ENCODE measurements at regions not wholly inside any gene's neighbourhood (a gene's known extent, or its start where the extent isn't known, plus 50 kb on each side); places are given as distances from the start of the nearest gene placed in this dataset.

GRCh38 chr5:25646421-25647341 is 1001.9 kb upstream of the CDH10 start:
- in situ Hi-C loops (cut with MboI; ENCODE audit: low pct_unique_long_range_greater_than_20kb, low sequenced_read_pairs, unreplicated experiment), result no loop called here
- TF ChIP-seq, protein P1, sequence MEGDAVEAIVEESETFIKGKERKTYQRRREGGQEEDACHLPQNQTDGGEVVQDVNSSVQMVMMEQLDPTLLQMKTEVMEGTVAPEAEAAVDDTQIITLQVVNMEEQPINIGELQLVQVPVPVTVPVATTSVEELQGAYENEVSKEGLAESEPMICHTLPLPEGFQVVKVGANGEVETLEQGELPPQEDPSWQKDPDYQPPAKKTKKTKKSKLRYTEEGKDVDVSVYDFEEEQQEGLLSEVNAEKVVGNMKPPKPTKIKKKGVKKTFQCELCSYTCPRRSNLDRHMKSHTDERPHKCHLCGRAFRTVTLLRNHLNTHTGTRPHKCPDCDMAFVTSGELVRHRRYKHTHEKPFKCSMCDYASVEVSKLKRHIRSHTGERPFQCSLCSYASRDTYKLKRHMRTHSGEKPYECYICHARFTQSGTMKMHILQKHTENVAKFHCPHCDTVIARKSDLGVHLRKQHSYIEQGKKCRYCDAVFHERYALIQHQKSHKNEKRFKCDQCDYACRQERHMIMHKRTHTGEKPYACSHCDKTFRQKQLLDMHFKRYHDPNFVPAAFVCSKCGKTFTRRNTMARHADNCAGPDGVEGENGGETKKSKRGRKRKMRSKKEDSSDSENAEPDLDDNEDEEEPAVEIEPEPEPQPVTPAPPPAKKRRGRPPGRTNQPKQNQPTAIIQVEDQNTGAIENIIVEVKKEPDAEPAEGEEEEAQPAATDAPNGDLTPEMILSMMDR (IDR thresholded peaks at IDR 0.05; ENCODE audit: extremely low read depth, insufficient read depth, missing control alignments), result no peak
- no peak for DNase-seq (ENCODE audit: low spot score)

DNA sequence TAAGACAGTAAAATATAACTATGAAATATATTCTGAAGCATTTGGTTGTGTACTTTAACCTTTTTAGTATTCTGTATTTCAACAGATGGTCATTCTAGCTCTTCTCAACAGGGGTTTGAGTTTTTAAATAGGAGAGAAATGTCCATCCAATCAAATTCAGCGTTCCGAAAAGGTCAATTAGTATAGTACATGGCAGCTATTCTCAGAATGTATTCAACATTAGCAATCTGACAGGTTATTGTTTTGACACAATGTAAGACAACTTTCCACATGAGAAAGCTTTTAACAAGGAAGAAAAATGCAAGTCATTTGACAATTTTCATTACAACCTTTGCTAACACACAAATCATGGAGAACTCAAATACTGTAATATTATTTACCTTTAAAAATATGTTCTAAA is 996.3 kb upstream of the CDH10 start:
- in situ Hi-C loops (cut with MboI; ENCODE audit: low pct_unique_long_range_greater_than_20kb, low sequenced_read_pairs, unreplicated experiment), result no loop called here
- DNase-seq (ENCODE audit: low spot score), result no peak
- TF ChIP-seq, protein P1 (IDR thresholded peaks at IDR 0.05; ENCODE audit: extremely low read depth, insufficient read depth, missing control alignments), result no peak

DNA sequence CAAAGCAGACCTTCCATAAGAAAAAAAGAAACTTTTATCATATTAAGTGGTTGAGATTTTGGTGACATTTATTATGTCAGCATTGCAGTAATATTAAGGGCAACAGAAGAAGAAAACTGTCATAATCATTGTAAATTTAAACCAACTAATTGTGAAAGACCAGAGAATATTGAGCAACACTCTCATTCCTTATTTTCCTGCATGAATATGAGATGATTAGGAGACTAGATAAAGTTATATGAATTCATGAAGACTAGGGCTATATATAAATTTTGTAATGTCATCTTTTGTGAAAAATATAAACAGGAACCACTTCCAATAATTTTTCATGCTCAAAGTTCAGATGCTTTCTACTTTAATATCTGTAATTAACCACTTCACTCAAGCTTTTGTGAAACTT is 974.5 kb upstream of the CDH10 start:
- TF ChIP-seq, protein P1 (IDR thresholded peaks at IDR 0.05; ENCODE audit: extremely low read depth, insufficient read depth, missing control alignments), result no peak
- no peak for DNase-seq (ENCODE audit: low spot score)
- in situ Hi-C loops (cut with MboI; ENCODE audit: low pct_unique_long_range_greater_than_20kb, low sequenced_read_pairs, unreplicated experiment), result no loop called here

- TF ChIP-seq, protein P1 (IDR thresholded peaks at IDR 0.05; ENCODE audit: extremely low read depth, insufficient read depth, missing control alignments), result no peak
- no peak for DNase-seq (ENCODE audit: low spot score)
- in situ Hi-C loops (cut with MboI; ENCODE audit: low pct_unique_long_range_greater_than_20kb, low sequenced_read_pairs, unreplicated experiment), result no loop called here
Observed at GRCh38 chr5:25618821-25619220, 974.0 kb upstream of the CDH10 start.

DNA sequence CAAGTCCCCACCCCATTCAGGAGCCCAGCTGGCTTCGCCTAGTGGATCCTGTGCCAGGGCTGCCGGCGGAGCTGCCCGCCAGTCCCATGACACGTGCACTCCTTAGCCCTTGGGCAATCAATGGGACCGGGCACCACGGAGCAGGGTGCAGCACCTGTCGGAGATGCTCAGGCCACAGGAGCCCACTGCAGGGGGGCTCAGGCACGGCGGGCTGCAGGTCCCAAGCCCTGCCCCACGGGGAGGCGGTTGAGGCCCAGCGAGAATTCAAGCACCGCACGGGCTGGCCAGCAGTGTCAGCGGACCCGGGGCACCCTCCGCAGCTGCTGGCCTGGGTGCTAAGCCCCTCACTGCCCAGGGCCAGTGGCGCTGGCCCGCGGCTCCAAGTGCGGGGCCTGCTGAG is 969.7 kb upstream of the CDH10 start:
- TF ChIP-seq, protein P1 (IDR thresholded peaks at IDR 0.05; ENCODE audit: extremely low read depth, insufficient read depth, missing control alignments), result no peak
- DNase-seq (ENCODE audit: low spot score), result no peak
- in situ Hi-C loops (cut with MboI; ENCODE audit: low pct_unique_long_range_greater_than_20kb, low sequenced_read_pairs, unreplicated experiment), result no loop called here

GRCh38 chr5:25604681-25605080 is 959.9 kb upstream of the CDH10 start:
- TF ChIP-seq, protein P1 (IDR thresholded peaks at IDR 0.05; ENCODE audit: extremely low read depth, insufficient read depth, missing control alignments), result no peak

More at GRCh38 chr5:25604681-25605080, 959.9 kb upstream of the CDH10 start:
- no peak for DNase-seq (ENCODE audit: low spot score)
- in situ Hi-C loops (cut with MboI; ENCODE audit: low pct_unique_long_range_greater_than_20kb, low sequenced_read_pairs, unreplicated experiment), result no loop called here

Measured in GM13977 (cell line).